ENCODE measurements at regions not wholly inside any gene's neighbourhood (a gene's known extent, or its start where the extent isn't known, plus 50 kb on each side); places are given as distances from the start of the nearest gene placed in this dataset.
A peak's percentile ranks its signal among the peaks of the same experiment; 100 is the strongest.

GRCh38 chr5:102554082-102554481, 55.3 kb upstream of the SLCO6A1 start:
- H3K9me3 Mint-ChIP-seq, result peaks cover 6% of the 10 kb centered on the region
- H3K36me3 ChIP-seq (ENCODE audit: insufficient read depth, low read length), result no peaks in the 10 kb centered on the region
- DNase-seq (no peak), ATAC-seq (ENCODE audit: poor library complexity) (no peak)
- no peaks in the 10 kb centered on the region for H3K9me3 ChIP-seq (ENCODE audit: control insufficient read depth in 1 of 2, insufficient read depth in 1 of 2, low read length in 2 of 2)
- no peak overlapping the region for H3K27ac Mint-ChIP-seq
- POLR2A ChIA-PET, result no interaction called here
- H3K36me3 Mint-ChIP-seq (ENCODE audit: low read depth), result no peaks in the 10 kb centered on the region
- H3K4me1 Mint-ChIP-seq (ENCODE audit: low read depth), result no peaks in the 10 kb centered on the region
- no peak overlapping the region for H3K27ac ChIP-seq (ENCODE audit: low read depth in 1 of 2, low read length in 2 of 2)
- intact Hi-C loops (cut with DNase I, micrococcal nuclease), result no loop called here
- H3K27me3 ChIP-seq (ENCODE audit: control insufficient read depth in 1 of 2, insufficient read depth in 2 of 2, low read length in 2 of 2), result no peaks in the 10 kb centered on the region
- H3K4me3 ChIP-seq (ENCODE audit: low read length), result no peak overlapping the region
- no peak overlapping the region for H3K4me3 Mint-ChIP-seq
- H3K27me3 Mint-ChIP-seq, result peaks cover 28% of the 10 kb centered on the region
- TF ChIP-seq CTCF (IDR thresholded peaks at IDR 0.05), result no peak
- CTCF ChIA-PET, result no interaction called here
- H3K4me1 ChIP-seq (ENCODE audit: insufficient read depth, low read length), result no peaks in the 10 kb centered on the region

GRCh38 chr5:102554728-102555127, 55.9 kb upstream of the SLCO6A1 start:
- H3K36me3 ChIP-seq (ENCODE audit: insufficient read depth, low read length), result no peaks in the 10 kb centered on the region
- no peaks in the 10 kb centered on the region for H3K27me3 ChIP-seq (ENCODE audit: control insufficient read depth in 1 of 2, insufficient read depth in 2 of 2, low read length in 2 of 2)
- no peak for TF ChIP-seq CTCF (IDR thresholded peaks at IDR 0.05)
- Mint-ChIP-seq H3K27me3 (peaks cover 34% of the 10 kb centered on the region), H3K36me3 (ENCODE audit: low read depth) (no peaks in the 10 kb centered on the region), H3K4me1 (ENCODE audit: low read depth) (no peaks in the 10 kb centered on the region), H3K9me3 (peaks cover 3% of the 10 kb centered on the region), H3K4me3 (no peak overlapping the region), H3K27ac (no peak overlapping the region)
- CTCF ChIA-PET, result no interaction called here
- H3K4me3 ChIP-seq (ENCODE audit: low read length), result no peak overlapping the region
- DNase-seq, result no peak
- H3K4me1 ChIP-seq (ENCODE audit: insufficient read depth, low read length), result no peaks in the 10 kb centered on the region
- H3K9me3 ChIP-seq (ENCODE audit: control insufficient read depth in 1 of 2, insufficient read depth in 1 of 2, low read length in 2 of 2), result no peaks in the 10 kb centered on the region
- no peak overlapping the region for H3K27ac ChIP-seq (ENCODE audit: low read depth in 1 of 2, low read length in 2 of 2)
- no peak for ATAC-seq (ENCODE audit: poor library complexity)
- intact Hi-C loops (cut with DNase I, micrococcal nuclease), result no loop called here
- POLR2A ChIA-PET, result no interaction called here

GRCh38 chr5:102561894-102562760, 63.3 kb upstream of the SLCO6A1 start:
- intact Hi-C loops (cut with DNase I, micrococcal nuclease), result no loop called here
- H3K4me3 Mint-ChIP-seq, result no peak overlapping the region
- no peak for TF ChIP-seq CTCF (IDR thresholded peaks at IDR 0.05)
- ChIA-PET CTCF (no interaction called here), POLR2A (no interaction called here)
- H3K27ac Mint-ChIP-seq, result no peak overlapping the region
- DNase-seq (peak in 2 of 14 experiments; percentile 6 to 11), ATAC-seq (ENCODE audit: poor library complexity) (no peak)
- H3K36me3 ChIP-seq (ENCODE audit: insufficient read depth, low read length), result no peaks in the 10 kb centered on the region
- H3K36me3 Mint-ChIP-seq (ENCODE audit: low read depth), result no peaks in the 10 kb centered on the region
- no peaks in the 10 kb centered on the region for H3K9me3 ChIP-seq (ENCODE audit: control insufficient read depth in 1 of 2, insufficient read depth in 1 of 2, low read length in 2 of 2)
- H3K4me3 ChIP-seq (ENCODE audit: low read length), result no peak overlapping the region
- H3K27me3 ChIP-seq (ENCODE audit: control insufficient read depth in 1 of 2, insufficient read depth in 2 of 2, low read length in 2 of 2), result no peaks in the 10 kb centered on the region
- H3K4me1 ChIP-seq (ENCODE audit: insufficient read depth, low read length), result no peaks in the 10 kb centered on the region
- peaks cover 20% of the 10 kb centered on the region for H3K27me3 Mint-ChIP-seq
- H3K9me3 Mint-ChIP-seq, result no peaks in the 10 kb centered on the region
- H3K4me1 Mint-ChIP-seq (ENCODE audit: low read depth), result no peaks in the 10 kb centered on the region
- H3K27ac ChIP-seq (ENCODE audit: low read depth in 1 of 2, low read length in 2 of 2), result no peak overlapping the region
